Mucosa of rectum (tissue), 2 donors: ENCODE measurements at regions not wholly inside any gene's neighbourhood (a gene's known extent, or its start where the extent isn't known, plus 50 kb on each side); places are given as distances from the start of the nearest gene placed in this dataset.

Source experiments
- H3K27ac ChIP-seq, 2 donors: one replicate each; pipeline ENCODE4 v1.7.0; 2013; ENCODE audit warnings: inconsistent platforms in 2 of 2, low read depth in 2 of 2, low read length in 2 of 2
- H3K27me3 ChIP-seq, 2 donors: one replicate each; pipeline ENCODE4 v1.7.0; 2013; ENCODE audit warnings: low read length in 2 of 2; ENCODE audit not compliant: control insufficient read depth in 2 of 2, insufficient read depth in 2 of 2
- H3K36me3 ChIP-seq, 2 donors: one replicate each; pipeline ENCODE4 v1.7.0; 2013; ENCODE audit warnings: low read length in 2 of 2; ENCODE audit not compliant: control insufficient read depth in 2 of 2, insufficient read depth in 2 of 2
- H3K4me1 ChIP-seq, 2 donors: one replicate each; pipeline ENCODE4 v1.7.0; 2013; ENCODE audit warnings: low read length in 2 of 2, mild to moderate bottlenecking in 1 of 2; ENCODE audit not compliant: control insufficient read depth in 2 of 2, insufficient read depth in 2 of 2
- H3K4me3 ChIP-seq, 2 donors: one replicate each; pipeline ENCODE4 v1.7.0; 2013; ENCODE audit warnings: low read length in 2 of 2
- H3K9ac ChIP-seq, 2 donors: one replicate each; pipeline ENCODE4 v1.7.0; 2013; ENCODE audit warnings: low read length in 2 of 2, low read depth in 1 of 2, mild to moderate bottlenecking in 1 of 2
- H3K9me3 ChIP-seq, 2 donors: one replicate each; pipeline ENCODE4 v1.7.0; 2013; ENCODE audit warnings: low read length in 2 of 2; ENCODE audit not compliant: control insufficient read depth in 2 of 2
- donor health status: healthy.
- donor health status: Normal muscosa, but diverticular disease.

GRCh38 chr6:170176898-170177771, 113.7 kb downstream of the DLL1 start:
- H3K4me3 ChIP-seq = no peak overlapping the region
- H3K9ac ChIP-seq = no peak overlapping the region
- H3K27ac ChIP-seq = no peak overlapping the region
- no peaks in the 10 kb centered on the region for H3K4me1 ChIP-seq
- H3K9me3 ChIP-seq = no peaks in the 10 kb centered on the region
- H3K27me3 ChIP-seq = no peaks in the 10 kb centered on the region
- H3K36me3 ChIP-seq = no peaks in the 10 kb centered on the region

- Histone ChIP-seq H3K4me1 (no peaks in the 10 kb centered on the region), H3K9me3 (no peaks in the 10 kb centered on the region), H3K27ac (no peak overlapping the region), H3K4me3 (no peak overlapping the region), H3K9ac (no peak overlapping the region), H3K27me3 (no peaks in the 10 kb centered on the region), H3K36me3 (no peaks in the 10 kb centered on the region)
Measured at GRCh38 chr6:170176136-170176897, 114.6 kb downstream of the DLL1 start.

GRCh38 chr6:170175644-170176135, 115.2 kb downstream of the DLL1 start:
- H3K4me3 ChIP-seq = no peak overlapping the region
- H3K27me3 ChIP-seq = no peaks in the 10 kb centered on the region
- H3K36me3 ChIP-seq = no peaks in the 10 kb centered on the region
- no peak overlapping the region for H3K9ac ChIP-seq
- no peaks in the 10 kb centered on the region for H3K9me3 ChIP-seq
- H3K4me1 ChIP-seq = no peaks in the 10 kb centered on the region
- no peak overlapping the region for H3K27ac ChIP-seq

GRCh38 chr6:170174771-170175643, 115.9 kb downstream of the DLL1 start:
- H3K9ac ChIP-seq = no peak overlapping the region
- H3K4me3 ChIP-seq = no peak overlapping the region
- H3K9me3 ChIP-seq = no peaks in the 10 kb centered on the region
- H3K27me3 ChIP-seq = no peaks in the 10 kb centered on the region
- no peaks in the 10 kb centered on the region for H3K4me1 ChIP-seq
- H3K36me3 ChIP-seq = no peaks in the 10 kb centered on the region
- H3K27ac ChIP-seq = no peak overlapping the region

- Histone ChIP-seq H3K4me3 (no peak overlapping the region), H3K27me3 (no peaks in the 10 kb centered on the region), H3K36me3 (no peaks in the 10 kb centered on the region), H3K9me3 (no peaks in the 10 kb centered on the region), H3K27ac (peak overlapping the region; percentile 28 to 56), H3K9ac (no peak overlapping the region), H3K4me1 (no peaks in the 10 kb centered on the region)
Measured at GRCh38 chr6:170174124-170174770, 116.6 kb downstream of the DLL1 start.

GRCh38 chr6:170173335-170173881, 117.5 kb downstream of the DLL1 start:
- Histone ChIP-seq H3K36me3 (no peaks in the 10 kb centered on the region), H3K9me3 (no peaks in the 10 kb centered on the region), H3K9ac (no peak overlapping the region), H3K27me3 (no peaks in the 10 kb centered on the region), H3K4me3 (no peak overlapping the region), H3K27ac (no peak overlapping the region), H3K4me1 (no peaks in the 10 kb centered on the region)

GRCh38 chr6:170172825-170173256, 118.0 kb downstream of the DLL1 start:
- no peak overlapping the region for H3K4me3 ChIP-seq
- no peak overlapping the region for H3K9ac ChIP-seq
- no peaks in the 10 kb centered on the region for H3K27me3 ChIP-seq
- H3K27ac ChIP-seq = no peak overlapping the region
- no peaks in the 10 kb centered on the region for H3K4me1 ChIP-seq
- H3K36me3 ChIP-seq = no peaks in the 10 kb centered on the region
- H3K9me3 ChIP-seq = no peaks in the 10 kb centered on the region

- no peaks in the 10 kb centered on the region for H3K4me1 ChIP-seq
- no peak overlapping the region for H3K27ac ChIP-seq
- H3K4me3 ChIP-seq = no peak overlapping the region
- no peaks in the 10 kb centered on the region for H3K9me3 ChIP-seq
- no peaks in the 10 kb centered on the region for H3K27me3 ChIP-seq
- H3K36me3 ChIP-seq = no peaks in the 10 kb centered on the region
- H3K9ac ChIP-seq = no peak overlapping the region
Measured at GRCh38 chr6:170172392-170172791, 118.5 kb downstream of the DLL1 start.

- no peaks in the 10 kb centered on the region for H3K36me3 ChIP-seq
- H3K27me3 ChIP-seq = no peaks in the 10 kb centered on the region
- no peak overlapping the region for H3K4me3 ChIP-seq
- H3K9me3 ChIP-seq = no peaks in the 10 kb centered on the region
- H3K9ac ChIP-seq = no peak overlapping the region
- no peak overlapping the region for H3K27ac ChIP-seq
- no peaks in the 10 kb centered on the region for H3K4me1 ChIP-seq
Measured at GRCh38 chr6:170167657-170168159, 123.2 kb downstream of the DLL1 start.
